MCF 10A (cell line): ENCODE measurements at regions not wholly inside any gene's neighbourhood (a gene's known extent, or its start where the extent isn't known, plus 50 kb on each side); places are given as distances from the start of the nearest gene placed in this dataset.

Experiments used
- BruUV-seq: library from RNA; stranded (reverse); fragments of 400-500 nt; replicated peaks from 2 replicates; lab custom pipeline; 2021; lab: Mats Ljungman, UMichigan
- CTCF ChIA-PET: fragments of 300-600 bp; sonication (Branson Sonifier 250); formaldehyde crosslinking; extraction: SDS; loops from one replicate; lab custom pipeline; 2021; ENCODE audit warnings: antibody characterized with exemption, inconsistent platforms; lab: Yijun Ruan, JAX
- POLR2A ChIA-PET: fragments of 300-600, 350-650 bp; sonication (Branson Sonifier 250); formaldehyde crosslinking; extraction: SDS; loops from one replicate; lab custom pipeline; 2020; ENCODE audit warnings: antibody characterized with exemption, inconsistent platforms; lab: Yijun Ruan, JAX
- DNase-seq: peaks from one replicate; pipeline ENCODE4 v3.0.0-alpha.2; 2018; ENCODE audit not compliant: unreplicated experiment
- H3K27ac Mint-ChIP-seq: one replicate; pipeline ENCODE4 v1.8.0; 2022; ENCODE audit warnings: mild to moderate bottlenecking, low read depth, mixed read lengths; ENCODE audit not compliant: unreplicated experiment
- H3K27me3 Mint-ChIP-seq: one replicate; pipeline ENCODE4 v1.8.0; 2022; ENCODE audit warnings: mixed read lengths; ENCODE audit not compliant: insufficient read depth, unreplicated experiment
- H3K36me3 Mint-ChIP-seq: one replicate; pipeline ENCODE4 v1.8.0; 2022; ENCODE audit warnings: mild to moderate bottlenecking, moderate library complexity, mixed read lengths; ENCODE audit not compliant: insufficient read depth, unreplicated experiment
- H3K4me1 Mint-ChIP-seq: one replicate; pipeline ENCODE4 v1.8.0; 2022; ENCODE audit warnings: mixed read lengths; ENCODE audit not compliant: insufficient read depth, unreplicated experiment
- H3K4me3 Mint-ChIP-seq: one replicate; pipeline ENCODE4 v1.8.0; 2022; ENCODE audit warnings: mild to moderate bottlenecking, moderate library complexity, mixed read lengths; ENCODE audit not compliant: unreplicated experiment
- H3K9me3 Mint-ChIP-seq: one replicate; pipeline ENCODE4 v1.8.0; 2022; ENCODE audit warnings: mixed read lengths; ENCODE audit not compliant: unreplicated experiment
- CTCF ChIP-seq: fragments of 200-600 bp; IDR thresholded peaks from one replicate; pipeline ENCODE4 v1.8.0; 2022; ENCODE audit warnings: antibody characterized with exemption, mild to moderate bottlenecking; ENCODE audit not compliant: unreplicated experiment
- intact Hi-C: fragments of 100-400 bp; cut with micrococcal nuclease; formaldehyde crosslinking; loops from 2 replicates; pipeline ENCODE4 v1.14.1; 2022

GRCh38 chr12:13839365-13840336, 141.8 kb downstream of the GRIN2B start:
- Mint-ChIP-seq H3K36me3 (no peaks in the 10 kb centered on the region), H3K27me3 (no peaks in the 10 kb centered on the region), H3K4me3 (no peak overlapping the region), H3K4me1 (no peaks in the 10 kb centered on the region), H3K27ac (no peak overlapping the region), H3K9me3 (no peaks in the 10 kb centered on the region)
- BruUV-seq: no TSS peak
- POLR2A ChIA-PET: no interaction called here
- no peak for TF ChIP-seq CTCF
- intact Hi-C loops: no loop called here
- no peak for DNase-seq
- CTCF ChIA-PET: interaction anchor here (0.6 to 1.5 kb wide), 4 partner anchors 12 to 710 kb away, joined by 3 to 7 read pairs (median 4); no protein-coding TSS in a partner anchor

GRCh38 chr12:13836099-13836498, 145.3 kb downstream of the GRIN2B start:
- Mint-ChIP-seq H3K27me3 (no peaks in the 10 kb centered on the region), H3K9me3 (no peaks in the 10 kb centered on the region), H3K36me3 (no peaks in the 10 kb centered on the region), H3K4me1 (no peaks in the 10 kb centered on the region), H3K4me3 (no peak overlapping the region), H3K27ac (no peak overlapping the region)
- ChIA-PET CTCF (no interaction called here), POLR2A (no interaction called here)
- TF ChIP-seq CTCF: no peak
- no peak for DNase-seq
- intact Hi-C loops: no loop called here
- BruUV-seq: no TSS peak

GRCh38 chr12:13835652-13836051, 145.8 kb downstream of the GRIN2B start:
- Mint-ChIP-seq H3K4me3 (no peak overlapping the region), H3K36me3 (no peaks in the 10 kb centered on the region), H3K27me3 (no peaks in the 10 kb centered on the region), H3K4me1 (no peaks in the 10 kb centered on the region), H3K27ac (no peak overlapping the region), H3K9me3 (no peaks in the 10 kb centered on the region)
- DNase-seq: no peak
- BruUV-seq: no TSS peak
- TF ChIP-seq CTCF: no peak
- intact Hi-C loops: no loop called here
- CTCF ChIA-PET: interaction anchor here (0.7 to 0.8 kb wide), 2 partner anchors 29 to 97 kb away, joined by 3 read pairs; no protein-coding TSS in a partner anchor
- POLR2A ChIA-PET: no interaction called here

GRCh38 chr12:13834241-13834640, 147.2 kb downstream of the GRIN2B start:
- BruUV-seq: no TSS peak
- Mint-ChIP-seq H3K4me1 (no peaks in the 10 kb centered on the region), H3K9me3 (no peaks in the 10 kb centered on the region), H3K27me3 (no peaks in the 10 kb centered on the region), H3K27ac (no peak overlapping the region), H3K4me3 (no peak overlapping the region), H3K36me3 (no peaks in the 10 kb centered on the region)
- ChIA-PET CTCF (no interaction called here), POLR2A (no interaction called here)
- TF ChIP-seq CTCF: no peak
- DNase-seq: no peak
- intact Hi-C loops: no loop called here
